Dermis blood vessel endothelial cell (primary cell): ENCODE measurements at regions not wholly inside any gene's neighbourhood (a gene's known extent, or its start where the extent isn't known, plus 50 kb on each side); places are given as distances from the start of the nearest gene placed in this dataset.
"Not testable (repeated sequence)": the region's sequence is repeated elsewhere in the genome, so short reads cannot be mapped to it uniquely, and the experiment has no call there.

Source experiments
- DNase-seq: peaks from one replicate; pipeline ENCODE4 v3.0.0; 2010

DNA sequence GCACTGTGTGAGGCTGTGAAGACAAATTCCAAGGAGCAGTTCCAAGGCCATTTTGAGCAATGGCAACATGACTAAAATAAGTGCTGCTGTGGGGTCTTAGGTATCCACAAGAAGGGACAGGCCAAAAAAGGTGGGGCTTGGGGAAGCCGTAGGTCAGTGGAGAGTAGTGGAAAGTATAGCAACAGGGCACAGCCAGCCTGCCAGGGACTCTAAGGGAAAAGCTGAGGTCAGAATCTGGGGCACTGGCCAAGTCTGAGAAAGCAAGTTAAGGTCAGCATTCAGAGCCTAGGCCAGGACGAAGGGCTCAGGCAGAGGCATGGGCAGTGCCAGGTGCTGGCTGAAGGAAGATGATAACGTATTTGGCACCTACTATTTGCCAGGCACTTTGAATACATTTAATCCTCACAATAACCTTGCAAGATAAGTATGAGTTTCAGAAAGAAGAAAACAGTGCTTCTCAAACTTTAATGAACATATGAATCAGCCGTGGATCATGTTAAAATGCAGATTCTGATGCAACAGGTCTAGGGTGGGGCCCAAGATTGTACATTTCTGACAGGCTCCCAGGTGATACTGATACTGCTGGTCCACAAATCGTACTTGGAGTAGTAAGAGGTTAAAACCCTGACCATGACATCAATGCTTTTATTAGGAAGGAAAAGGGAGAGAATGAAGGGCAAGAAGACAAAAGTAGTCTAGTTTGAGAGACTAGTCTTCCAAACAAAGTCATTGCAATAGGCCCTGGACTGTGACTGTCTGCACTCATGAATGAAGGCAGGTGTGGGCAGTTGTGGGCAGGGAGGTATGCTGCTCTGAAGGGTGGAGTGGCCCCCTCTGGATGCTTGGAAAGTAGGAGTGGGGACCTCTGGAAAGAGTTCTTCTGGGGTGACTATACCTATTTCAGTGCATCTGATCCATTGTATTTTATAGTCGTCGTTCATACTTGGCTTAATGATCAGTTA, 106.3 kb upstream of the ANKRD28 start:
- no peak for DNase-seq

DNA sequence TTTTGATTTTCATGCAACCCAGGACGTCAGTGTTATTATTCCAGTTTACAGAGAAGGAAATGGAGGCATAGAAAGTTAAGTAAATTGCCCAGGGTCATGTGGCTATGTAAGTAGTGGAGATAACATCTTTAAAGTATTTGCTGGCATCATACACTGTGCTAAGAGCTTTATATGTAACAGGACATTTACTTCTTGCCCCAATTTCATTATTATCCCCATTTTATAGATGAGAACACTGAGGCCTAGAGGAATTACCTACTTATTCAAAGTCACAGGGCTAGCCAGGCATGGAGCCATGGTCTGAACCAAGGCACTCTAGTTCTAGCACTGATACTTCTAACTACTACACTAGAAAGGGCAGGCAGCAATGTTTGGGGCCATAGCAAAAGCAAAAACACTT, 107.3 kb upstream of the ANKRD28 start:
- no peak for DNase-seq

DNA sequence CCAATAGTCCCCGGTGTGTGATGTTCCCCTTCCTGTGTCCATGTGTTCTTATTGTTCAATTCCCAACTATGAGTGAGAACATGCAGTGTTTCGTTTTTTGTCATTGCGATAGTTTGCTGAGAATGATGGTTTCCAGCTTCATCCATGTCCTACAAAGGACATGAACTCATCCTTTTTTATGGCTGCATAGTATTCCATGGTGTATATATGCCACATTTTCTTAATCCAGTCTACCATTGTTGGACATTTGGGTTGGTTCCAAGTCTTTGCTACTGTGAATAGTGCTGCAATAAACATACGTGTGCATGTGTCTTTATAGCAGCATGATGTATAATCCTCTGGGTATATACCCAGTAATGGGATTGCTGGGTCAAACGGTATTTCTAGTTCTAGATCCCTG, 109.6 kb upstream of the ANKRD28 start:
- DNase-seq: not testable (repeated sequence)

DNA sequence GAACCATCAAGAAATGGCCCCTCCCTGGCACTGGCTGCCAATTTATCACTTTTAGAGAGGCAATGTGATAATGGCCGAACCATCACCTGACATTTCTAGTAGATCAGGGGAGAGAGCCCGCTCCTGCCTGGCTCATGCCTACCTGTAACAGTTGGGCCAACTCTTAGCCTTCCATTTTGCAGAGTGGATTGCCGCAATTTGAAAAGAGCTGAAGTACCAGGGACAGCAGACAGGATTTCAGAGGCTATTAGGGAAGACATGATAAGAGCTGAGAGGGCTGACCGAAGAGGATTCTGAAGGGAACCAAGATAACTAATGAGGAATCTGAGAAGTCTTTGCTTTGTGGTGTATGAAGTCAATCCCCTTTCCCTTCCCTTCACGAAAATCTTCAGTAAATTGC, 121.2 kb upstream of the ANKRD28 start:
- no peak for DNase-seq

DNA sequence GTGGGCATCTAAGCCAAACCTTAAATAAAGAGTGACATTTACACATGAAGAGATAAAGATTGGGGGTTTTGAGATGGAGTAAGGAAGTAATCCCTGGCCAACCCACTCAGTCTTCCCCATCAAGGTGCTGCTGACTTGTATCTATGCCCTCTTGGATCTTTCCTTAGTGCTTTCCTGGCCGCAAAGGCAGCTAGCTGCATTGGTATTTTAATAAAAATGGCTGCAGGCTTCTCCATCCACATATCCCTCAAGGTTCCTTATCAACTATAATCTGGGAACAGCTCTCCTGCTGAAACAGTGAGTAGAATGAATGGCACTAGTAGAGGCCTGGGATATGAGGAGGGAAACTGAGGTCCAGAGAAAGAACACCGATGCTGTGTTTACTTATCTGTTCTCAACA, 122.2 kb upstream of the ANKRD28 start:
- DNase-seq: no peak

DNA sequence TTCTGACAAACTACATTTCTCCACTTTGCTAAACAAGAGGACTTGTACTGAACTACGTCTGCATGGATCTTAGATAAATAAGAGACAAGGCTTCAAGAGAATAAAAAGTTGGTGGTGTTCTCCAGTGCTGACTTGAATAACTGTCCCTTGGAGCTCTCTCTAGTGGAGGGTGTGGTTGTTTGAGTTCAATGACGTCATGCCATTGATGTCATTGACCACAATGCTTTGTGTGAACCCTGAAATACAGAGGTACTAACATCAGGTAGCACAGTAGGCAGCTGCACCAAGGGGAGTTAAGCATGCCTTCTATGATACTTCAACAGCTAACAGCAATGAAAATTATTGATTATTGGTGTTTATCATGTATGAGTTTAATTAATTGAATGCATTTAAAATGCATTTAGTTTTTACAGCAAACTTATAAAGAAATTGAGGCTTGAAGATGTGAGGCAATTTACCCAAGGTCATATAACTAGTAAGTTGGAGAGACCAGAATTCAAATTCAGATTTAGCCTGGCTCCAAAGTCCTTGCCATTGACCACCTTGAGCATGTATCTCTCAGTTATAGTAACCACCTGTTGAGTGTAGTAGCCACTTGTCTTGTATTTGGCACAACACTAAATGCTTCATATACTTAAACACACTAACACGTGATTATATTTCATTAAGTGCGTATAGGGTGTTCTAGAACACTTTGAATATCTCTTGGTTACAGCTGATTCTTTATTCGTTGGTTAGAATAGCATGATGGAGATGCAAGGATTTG, 126.0 kb upstream of the ANKRD28 start:
- no peak for DNase-seq

DNA sequence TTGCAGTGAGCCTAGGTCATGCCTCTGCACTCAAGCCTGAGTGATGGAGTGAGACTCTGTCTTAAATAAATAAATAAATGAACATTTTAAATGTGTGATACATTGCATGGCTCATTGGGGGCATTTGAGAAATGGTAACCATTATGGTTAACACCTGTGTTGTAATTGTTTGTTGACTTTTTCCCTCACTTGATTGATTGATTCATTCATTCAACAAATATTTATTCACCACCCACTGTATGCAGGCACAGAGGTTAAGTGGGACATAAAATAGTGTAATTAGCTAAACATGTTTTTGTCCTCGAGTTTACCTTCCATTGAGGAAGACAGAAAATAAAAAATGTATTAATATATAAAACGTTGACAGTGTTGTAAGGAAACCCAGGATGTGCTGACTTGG, 127.1 kb upstream of the ANKRD28 start:
- DNase-seq: no peak

DNA sequence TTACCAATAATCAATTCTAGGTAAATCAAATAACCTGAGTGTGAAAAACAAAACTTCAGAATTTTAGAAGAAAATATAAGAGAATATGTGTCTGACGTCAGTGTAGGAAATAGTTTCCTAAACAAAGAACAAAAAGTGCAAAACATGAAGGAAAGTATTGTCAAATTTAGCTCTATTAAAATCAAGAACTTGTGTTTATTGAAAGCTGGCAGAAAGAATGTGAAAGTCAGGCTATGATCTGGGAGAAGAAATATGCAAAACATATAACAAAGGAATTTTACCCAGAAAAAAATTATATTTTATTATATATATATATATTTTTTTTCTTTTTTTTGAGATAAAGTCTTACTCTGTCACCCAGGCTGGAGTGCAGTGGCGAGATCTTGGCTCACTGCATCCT, 129.1 kb upstream of the ANKRD28 start:
- no peak for DNase-seq

DNA sequence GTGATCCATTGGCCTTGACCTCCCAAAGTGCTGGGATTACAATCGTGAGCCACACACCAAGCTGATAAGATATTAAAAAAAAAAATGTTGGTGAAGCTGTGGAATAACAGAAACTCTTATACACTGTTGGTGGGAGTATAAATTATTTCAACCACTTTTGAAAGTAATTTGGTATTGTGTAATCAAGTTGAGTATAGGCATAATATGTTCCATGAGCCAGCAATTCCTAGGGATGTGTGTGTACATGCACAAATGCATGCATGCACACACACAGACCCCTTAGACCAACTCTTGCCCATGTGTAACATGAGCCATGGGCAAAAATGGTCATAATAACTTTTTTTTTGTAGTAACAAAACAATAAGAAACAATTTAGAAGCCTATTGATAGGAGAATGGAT, 130.2 kb upstream of the ANKRD28 start:
- no peak for DNase-seq

DNA sequence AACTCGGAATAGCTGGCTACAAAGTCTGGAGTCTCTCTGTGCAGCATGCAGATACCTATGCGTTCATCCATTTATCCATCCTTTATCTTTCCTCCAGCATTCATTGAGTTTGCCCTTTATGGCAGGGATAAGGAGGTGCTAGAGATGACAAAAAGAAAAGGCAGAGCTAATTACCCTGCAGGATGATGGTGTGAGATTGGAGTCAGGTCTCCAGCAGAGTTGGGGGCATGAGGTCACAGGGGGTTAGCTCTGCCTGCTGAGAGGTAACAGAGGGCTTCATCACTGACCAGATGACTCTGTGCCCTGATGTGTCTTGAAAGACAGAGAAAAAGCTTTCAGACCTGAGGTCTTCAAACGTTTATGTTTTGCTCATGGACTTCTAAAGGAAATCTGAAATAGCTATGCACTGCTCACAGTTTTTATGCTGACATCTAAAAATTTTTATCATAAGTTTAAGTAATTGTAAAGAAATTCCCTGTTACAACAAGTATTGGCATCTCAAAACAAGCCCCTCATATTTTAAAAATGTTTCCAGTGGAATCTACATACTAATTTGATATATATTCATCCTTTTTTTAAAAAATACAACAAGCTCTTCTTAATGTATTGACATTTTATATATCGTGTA, 132.3 kb upstream of the ANKRD28 start:
- no peak for DNase-seq

DNA sequence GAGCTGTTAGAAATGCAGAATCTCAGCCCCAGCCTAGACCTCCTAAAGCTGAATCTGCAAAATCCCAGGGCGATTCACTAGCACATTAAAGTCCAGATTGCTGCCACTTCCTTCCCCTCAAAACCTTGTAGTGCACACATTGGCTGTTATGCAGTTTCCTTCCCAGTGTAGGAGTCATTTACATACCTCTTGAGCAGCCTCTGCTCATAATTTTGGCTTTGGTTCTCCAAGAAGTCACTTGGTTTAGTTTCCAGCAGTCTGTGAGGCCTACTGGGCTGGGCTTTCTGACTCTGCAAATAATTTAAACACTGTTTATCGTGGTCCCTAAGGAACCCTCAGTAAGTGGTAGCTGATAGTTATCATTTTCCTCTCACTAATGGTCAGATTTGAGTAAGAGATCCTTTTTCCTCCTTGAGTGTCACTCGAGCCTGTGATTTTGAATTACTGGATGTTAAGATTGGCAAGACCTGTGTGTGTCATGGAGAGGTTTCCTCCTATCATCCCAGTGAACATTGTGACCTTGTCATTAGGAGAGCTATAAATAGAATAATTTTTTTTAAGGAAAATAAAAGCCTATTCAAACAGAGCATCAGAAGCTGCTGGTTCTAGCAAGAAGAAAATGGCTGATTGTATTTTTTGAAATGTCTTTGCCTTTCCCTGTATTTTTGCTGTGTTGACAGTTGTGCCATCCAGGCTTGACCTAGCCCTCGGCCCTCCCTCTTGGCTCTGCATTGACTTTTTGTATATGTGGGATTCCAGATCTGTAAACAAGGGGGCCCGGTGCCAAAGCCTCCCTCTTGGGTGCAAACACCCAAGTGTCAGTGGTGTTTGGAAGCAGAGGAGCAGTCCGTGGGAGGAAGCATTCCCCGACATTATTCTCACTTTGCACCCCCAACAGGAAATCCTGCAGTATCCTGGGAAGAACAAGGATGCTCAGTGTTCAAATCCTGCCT, 134.8 kb upstream of the ANKRD28 start:
- DNase-seq: peak; percentile 11

DNA sequence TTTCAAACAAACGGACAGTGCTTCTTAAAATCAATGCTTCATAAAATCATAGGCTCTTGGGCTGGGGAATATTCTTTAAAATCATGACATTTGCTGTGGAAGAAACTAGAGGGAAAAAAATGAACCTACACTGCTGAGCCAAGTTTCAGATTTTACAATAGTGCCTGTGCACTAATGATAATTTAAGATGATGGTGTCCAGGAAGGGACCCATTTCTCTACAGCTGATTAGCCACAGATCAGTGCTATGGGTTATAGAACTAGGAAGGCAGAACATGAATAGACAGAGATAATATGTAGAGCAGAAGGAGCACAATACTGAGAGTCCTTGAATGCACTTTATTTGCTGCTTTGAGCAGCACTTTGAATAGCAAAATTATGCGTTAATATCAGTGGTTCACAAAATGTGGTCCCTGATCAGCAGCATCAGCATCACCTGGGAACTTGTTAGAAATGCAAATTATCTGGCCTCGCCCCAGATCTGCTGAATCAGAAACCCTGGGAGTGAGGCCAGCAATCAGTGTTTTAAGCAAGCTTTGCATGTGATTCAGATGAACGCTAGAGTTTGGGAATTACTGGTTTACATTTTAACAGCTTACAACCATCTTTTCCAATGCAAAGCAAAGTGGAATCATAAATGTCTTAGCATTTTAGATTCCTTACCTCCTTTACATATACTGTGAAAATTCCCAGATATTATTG, 135.8 kb upstream of the ANKRD28 start:
- DNase-seq: no peak

DNA sequence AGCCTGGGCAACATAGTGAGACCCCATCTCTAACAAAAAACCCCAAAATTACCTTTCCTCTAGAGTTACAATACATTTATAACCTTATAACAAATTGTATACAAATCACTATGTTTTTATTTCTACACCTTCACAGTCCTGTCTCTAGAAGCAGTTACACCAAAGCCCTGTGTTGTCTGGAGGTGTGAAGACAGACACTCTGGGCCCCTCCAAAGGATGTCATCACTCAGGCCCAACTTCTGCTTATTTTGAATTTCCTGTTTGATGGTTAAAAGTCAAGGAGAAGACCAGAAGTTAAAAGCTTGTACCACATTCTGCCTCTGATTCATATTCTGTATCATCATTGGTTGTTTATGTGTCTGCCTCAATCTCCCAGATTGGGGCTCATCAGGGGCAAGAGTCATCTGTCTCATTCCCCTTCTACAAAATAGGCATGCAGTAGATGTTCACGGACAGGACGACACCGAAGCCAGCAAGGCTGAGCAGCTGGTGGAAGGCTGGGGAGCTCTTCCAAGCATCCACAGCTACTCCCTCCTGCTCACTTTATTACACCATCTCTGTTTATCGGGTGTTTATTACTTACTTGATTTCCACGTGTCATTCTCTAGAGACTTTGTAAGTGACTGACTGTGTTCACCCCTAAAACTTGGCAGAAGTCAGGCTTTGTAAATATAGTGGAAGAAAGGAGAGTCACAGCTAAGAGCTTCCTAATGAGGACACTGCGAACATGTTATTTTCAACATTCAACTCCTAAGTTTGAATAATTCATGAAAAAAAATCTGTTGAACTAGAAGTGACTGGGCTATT, 136.8 kb upstream of the ANKRD28 start:
- no peak for DNase-seq

DNA sequence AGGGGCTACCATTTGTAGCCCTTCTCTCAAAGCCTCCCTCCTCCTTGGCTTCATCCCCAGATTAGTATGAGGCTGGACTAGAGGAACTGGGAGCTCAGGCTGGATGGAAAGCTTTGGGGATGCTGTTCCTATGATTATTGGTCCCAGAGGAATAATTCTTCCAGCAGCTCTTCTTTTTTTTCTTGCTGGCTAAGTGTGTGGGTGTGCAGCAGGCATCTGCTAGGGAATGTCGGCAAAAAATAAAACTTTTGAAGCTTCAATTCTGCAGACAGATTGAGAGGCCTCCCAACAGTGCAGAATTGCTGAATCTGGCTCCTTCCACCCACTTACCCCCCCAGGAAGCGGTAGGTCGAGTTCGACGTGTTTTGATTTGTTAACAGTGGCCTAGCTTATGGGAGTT, 138.5 kb upstream of the ANKRD28 start:
- DNase-seq: no peak

DNA sequence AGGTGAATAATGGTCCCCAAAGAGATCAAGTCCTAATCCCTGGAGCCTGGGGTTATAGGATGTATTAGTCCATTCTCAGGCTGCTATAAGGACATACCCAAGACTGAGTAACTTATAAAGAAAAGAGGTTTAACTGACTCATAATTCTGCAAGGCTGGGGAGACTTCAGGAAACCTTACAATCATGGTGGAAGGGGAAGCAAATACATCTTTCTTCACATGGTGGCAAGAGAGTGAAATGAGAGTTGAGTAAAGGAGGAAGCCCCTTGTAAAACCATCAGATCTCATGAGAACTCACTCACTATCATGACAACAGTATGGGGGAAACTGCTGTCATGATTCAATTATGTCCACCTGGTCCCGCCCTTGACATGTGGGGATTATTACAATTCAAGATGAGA, 142.9 kb upstream of the ANKRD28 start:
- DNase-seq: no peak

DNA sequence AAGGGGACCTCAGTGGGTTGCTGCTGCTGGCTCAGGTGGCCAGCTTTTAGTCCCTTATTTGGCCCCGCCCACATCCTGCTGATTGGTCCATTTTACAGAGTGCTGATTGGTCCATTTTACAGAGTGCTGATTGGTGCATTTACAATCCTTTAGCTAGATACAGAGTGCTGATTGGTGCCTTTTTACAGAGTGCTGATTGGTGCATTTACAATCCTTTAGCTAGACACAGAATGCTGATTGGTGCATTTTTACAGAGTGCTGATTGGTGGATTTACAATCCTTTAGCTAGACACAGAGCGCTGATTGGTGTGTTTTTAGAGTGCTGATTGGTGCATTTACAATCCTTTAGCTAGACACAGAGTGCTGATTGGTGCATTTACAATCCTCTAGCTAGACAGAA, 143.7 kb upstream of the ANKRD28 start:
- DNase-seq: not testable (repeated sequence)

DNA sequence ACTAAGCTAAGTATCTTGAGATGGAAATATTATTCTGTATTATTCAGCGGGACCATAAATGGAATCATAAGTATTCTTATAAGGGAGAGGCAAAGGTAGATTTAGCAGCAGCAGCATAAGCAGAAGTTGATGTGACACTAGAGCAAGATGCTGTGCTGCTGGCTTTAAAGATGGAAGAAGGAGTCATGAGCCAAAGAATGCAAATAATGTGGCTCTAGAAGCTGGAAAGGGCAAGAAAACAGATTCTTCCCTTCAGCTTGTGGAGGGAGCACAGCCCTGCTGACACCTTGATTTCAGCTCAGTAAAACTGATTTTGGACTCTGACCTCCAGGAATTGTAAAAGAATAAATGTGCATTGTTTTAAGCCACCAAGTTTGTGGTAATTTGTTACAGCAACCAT, 144.2 kb upstream of the ANKRD28 start:
- no peak for DNase-seq

DNA sequence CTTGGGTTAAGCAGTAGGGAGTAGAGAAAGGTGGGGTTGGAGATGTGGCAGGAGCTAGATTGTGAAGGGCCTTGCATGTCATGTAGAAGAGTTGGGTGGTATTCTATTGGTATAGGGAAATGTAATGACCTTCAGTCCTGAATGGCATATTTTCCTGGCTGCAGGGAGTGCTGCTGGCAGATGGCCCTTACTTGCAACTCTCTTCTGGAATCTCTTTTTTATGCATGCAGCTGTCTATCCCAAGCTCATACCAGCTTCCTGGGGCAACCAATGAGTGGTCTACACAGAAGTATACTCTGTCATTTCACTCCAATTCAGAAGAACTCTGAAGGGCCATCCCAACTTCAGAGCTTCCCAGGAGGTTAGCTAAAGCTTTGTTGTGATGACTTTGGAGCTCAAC, 144.7 kb upstream of the ANKRD28 start:
- DNase-seq: no peak

DNA sequence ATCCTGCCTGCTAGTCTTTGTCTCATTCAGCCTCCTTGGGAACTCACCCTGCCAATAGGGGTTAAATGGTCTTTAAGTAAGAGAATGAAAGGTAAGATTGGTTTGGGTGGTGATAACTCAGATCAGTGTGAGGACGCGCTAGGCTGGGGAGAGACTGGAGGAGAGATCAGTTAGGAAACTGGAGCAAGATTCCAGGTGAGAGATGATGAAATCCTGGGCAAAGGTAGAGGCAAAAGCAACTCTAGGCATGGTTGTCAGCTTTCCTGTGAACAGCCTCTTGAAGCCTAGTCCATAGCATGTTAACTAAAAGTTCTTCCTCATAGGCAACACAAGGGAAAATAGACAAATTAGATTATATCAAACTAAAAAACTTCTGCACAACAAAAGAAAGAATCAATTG, 145.2 kb upstream of the ANKRD28 start:
- DNase-seq: no peak

DNA sequence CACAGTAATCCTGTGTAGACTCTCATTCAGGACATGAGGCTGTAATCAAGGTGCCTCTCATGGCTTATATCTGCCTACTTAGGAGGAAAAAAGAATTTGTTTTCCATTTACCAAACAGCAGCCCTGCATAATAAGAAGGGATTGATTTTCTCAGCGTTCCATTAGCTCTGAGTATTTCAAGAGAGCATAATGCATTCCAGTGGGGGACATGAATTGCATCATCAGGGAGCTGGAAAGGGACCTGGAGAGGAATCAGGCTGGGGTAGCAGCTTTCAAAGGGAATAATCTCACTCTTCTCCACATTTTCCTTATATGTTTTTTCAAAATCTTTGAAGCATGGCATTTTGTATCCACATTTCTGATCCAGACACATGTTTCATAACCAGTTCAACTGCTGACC, 150.6 kb upstream of the ANKRD28 start:
- DNase-seq: no peak
